ENCODE measurements at regions not wholly inside any gene's neighbourhood (a gene's known extent, or its start where the extent isn't known, plus 50 kb on each side); places are given as distances from the start of the nearest gene placed in this dataset.
"Not testable (repeated sequence)": the region's sequence is repeated elsewhere in the genome, so short reads cannot be mapped to it uniquely, and the experiment has no call there.

- no peak for ATAC-seq
- intact Hi-C loops (cut with DNase I): no loop called here
- Histone ChIP-seq H3K9me3 (ENCODE audit: control insufficient read depth, low read length) (no peaks in the 10 kb centered on the region), H3K4me3 (ENCODE audit: low read length) (no peak overlapping the region), H3K4me1 (ENCODE audit: control insufficient read depth, insufficient read depth, low read length) (no peaks in the 10 kb centered on the region), H3K27me3 (ENCODE audit: control insufficient read depth, insufficient read depth) (no peaks in the 10 kb centered on the region), H3K27ac (ENCODE audit: low read length) (no peak overlapping the region)
- no peak for DNase-seq
These were observed 740.7 kb upstream of the SLIT2 start for GRCh38 chr4:19510993-19511392.

GRCh38 chr4:19508442-19508841 lies 743.3 kb upstream of the SLIT2 start:
- Histone ChIP-seq H3K27ac (ENCODE audit: low read length) (no peak overlapping the region), H3K27me3 (ENCODE audit: control insufficient read depth, insufficient read depth) (no peaks in the 10 kb centered on the region), H3K9me3 (ENCODE audit: control insufficient read depth, low read length) (no peaks in the 10 kb centered on the region), H3K4me3 (ENCODE audit: low read length) (no peak overlapping the region), H3K4me1 (ENCODE audit: control insufficient read depth, insufficient read depth, low read length) (no peaks in the 10 kb centered on the region)
- intact Hi-C loops (cut with DNase I): no loop called here
- ATAC-seq (no peak), DNase-seq (no peak)
- WGBS: 81% methylated on average over 4 of the region's 4 CpGs

GRCh38 chr4:19497705-19498104 lies 754.0 kb upstream of the SLIT2 start:
- Histone ChIP-seq H3K4me3 (ENCODE audit: low read length) (no peak overlapping the region), H3K9me3 (ENCODE audit: control insufficient read depth, low read length) (no peaks in the 10 kb centered on the region), H3K27me3 (ENCODE audit: control insufficient read depth, insufficient read depth) (no peaks in the 10 kb centered on the region), H3K27ac (ENCODE audit: low read length) (no peak overlapping the region), H3K4me1 (ENCODE audit: control insufficient read depth, insufficient read depth, low read length) (no peaks in the 10 kb centered on the region)
- DNase-seq: no peak
- intact Hi-C loops (cut with DNase I): no loop called here
- ATAC-seq: no peak

- Histone ChIP-seq H3K27ac (ENCODE audit: low read length) (no peak overlapping the region), H3K9me3 (ENCODE audit: control insufficient read depth, low read length) (no peaks in the 10 kb centered on the region), H3K27me3 (ENCODE audit: control insufficient read depth, insufficient read depth) (no peaks in the 10 kb centered on the region), H3K4me3 (ENCODE audit: low read length) (no peak overlapping the region), H3K4me1 (ENCODE audit: control insufficient read depth, insufficient read depth, low read length) (no peaks in the 10 kb centered on the region)
- intact Hi-C loops (cut with DNase I): no loop called here
- WGBS: 59% methylated on average over 2 of the region's 2 CpGs
- ATAC-seq (no peak), DNase-seq (no peak)
These were observed 754.9 kb upstream of the SLIT2 start for GRCh38 chr4:19496756-19497155.

GRCh38 chr4:19494961-19495360 lies 756.7 kb upstream of the SLIT2 start:
- Histone ChIP-seq H3K27me3 (ENCODE audit: control insufficient read depth, insufficient read depth) (no peaks in the 10 kb centered on the region), H3K27ac (ENCODE audit: low read length) (no peak overlapping the region), H3K4me1 (ENCODE audit: control insufficient read depth, insufficient read depth, low read length) (no peaks in the 10 kb centered on the region), H3K9me3 (ENCODE audit: control insufficient read depth, low read length) (no peaks in the 10 kb centered on the region), H3K4me3 (ENCODE audit: low read length) (no peak overlapping the region)
- ATAC-seq (no peak), DNase-seq (no peak)
- intact Hi-C loops (cut with DNase I): no loop called here

- Histone ChIP-seq H3K27me3 (ENCODE audit: control insufficient read depth, insufficient read depth) (no peaks in the 10 kb centered on the region), H3K4me1 (ENCODE audit: control insufficient read depth, insufficient read depth, low read length) (no peaks in the 10 kb centered on the region), H3K27ac (ENCODE audit: low read length) (no peak overlapping the region), H3K4me3 (ENCODE audit: low read length) (no peak overlapping the region), H3K9me3 (ENCODE audit: control insufficient read depth, low read length) (no peaks in the 10 kb centered on the region)
- ATAC-seq (no peak), DNase-seq (no peak)
- intact Hi-C loops (cut with DNase I): no loop called here
- WGBS: 97% methylated on average over 2 of the region's 2 CpGs
These were observed 759.1 kb upstream of the SLIT2 start for GRCh38 chr4:19492606-19493005.

- WGBS: 60% methylated on average over 3 of the region's 3 CpGs
- no peaks in the 10 kb centered on the region for H3K9me3 ChIP-seq (ENCODE audit: control insufficient read depth, low read length)
- H3K27me3 ChIP-seq (ENCODE audit: control insufficient read depth, insufficient read depth): no peaks in the 10 kb centered on the region
- no peak overlapping the region for H3K27ac ChIP-seq (ENCODE audit: low read length)
- H3K4me3 ChIP-seq (ENCODE audit: low read length): no peak overlapping the region
- DNase-seq: no peak
- no peak for ATAC-seq
- intact Hi-C loops (cut with DNase I): no loop called here
- no peaks in the 10 kb centered on the region for H3K4me1 ChIP-seq (ENCODE audit: control insufficient read depth, insufficient read depth, low read length)
These were observed 765.3 kb upstream of the SLIT2 start for GRCh38 chr4:19486400-19486799.

GRCh38 chr4:19478791-19479190 lies 772.9 kb upstream of the SLIT2 start:
- WGBS: 93% methylated on average over 2 of the region's 2 CpGs
- no peaks in the 10 kb centered on the region for H3K9me3 ChIP-seq (ENCODE audit: control insufficient read depth, low read length)
- no peaks in the 10 kb centered on the region for H3K27me3 ChIP-seq (ENCODE audit: control insufficient read depth, insufficient read depth)
- intact Hi-C loops (cut with DNase I): no loop called here
- H3K4me1 ChIP-seq (ENCODE audit: control insufficient read depth, insufficient read depth, low read length): no peaks in the 10 kb centered on the region
- H3K4me3 ChIP-seq (ENCODE audit: low read length): no peak overlapping the region
- ATAC-seq (no peak), DNase-seq (no peak)
- no peak overlapping the region for H3K27ac ChIP-seq (ENCODE audit: low read length)

GRCh38 chr4:19473569-19473968 lies 778.1 kb upstream of the SLIT2 start:
- 84% methylated on average over 1 of the region's 1 CpG for WGBS

GRCh38 chr4:19472666-19473065 lies 779.0 kb upstream of the SLIT2 start:
- WGBS: 30% methylated on average over 1 of the region's 1 CpG
- Histone ChIP-seq H3K9me3 (ENCODE audit: control insufficient read depth, low read length) (no peaks in the 10 kb centered on the region), H3K4me1 (ENCODE audit: control insufficient read depth, insufficient read depth, low read length) (no peaks in the 10 kb centered on the region), H3K4me3 (ENCODE audit: low read length) (no peak overlapping the region), H3K27ac (ENCODE audit: low read length) (no peak overlapping the region), H3K27me3 (ENCODE audit: control insufficient read depth, insufficient read depth) (no peaks in the 10 kb centered on the region)
- DNase-seq: no peak
- intact Hi-C loops (cut with DNase I): no loop called here
- no peak for ATAC-seq

More at GRCh38 chr4:19473569-19473968, 778.1 kb upstream of the SLIT2 start:
- Histone ChIP-seq H3K27me3 (ENCODE audit: control insufficient read depth, insufficient read depth) (no peaks in the 10 kb centered on the region), H3K4me1 (ENCODE audit: control insufficient read depth, insufficient read depth, low read length) (no peaks in the 10 kb centered on the region), H3K9me3 (ENCODE audit: control insufficient read depth, low read length) (no peaks in the 10 kb centered on the region), H3K27ac (ENCODE audit: low read length) (no peak overlapping the region), H3K4me3 (ENCODE audit: low read length) (no peak overlapping the region)
- ATAC-seq (no peak), DNase-seq (no peak)
- intact Hi-C loops (cut with DNase I): no loop called here

GRCh38 chr4:19470001-19470400 lies 781.7 kb upstream of the SLIT2 start:
- H3K4me1 ChIP-seq (ENCODE audit: control insufficient read depth, insufficient read depth, low read length); H3K9me3 ChIP-seq (ENCODE audit: control insufficient read depth, low read length); intact Hi-C loops (cut with DNase I); DNase-seq; ATAC-seq; H3K27ac ChIP-seq (ENCODE audit: low read length); H3K4me3 ChIP-seq (ENCODE audit: low read length); H3K27me3 ChIP-seq (ENCODE audit: control insufficient read depth, insufficient read depth): not testable (repeated sequence)
- 92% methylated on average over 5 of the region's 5 CpGs for WGBS

GRCh38 chr4:19462117-19462516 lies 789.6 kb upstream of the SLIT2 start:
- 83% methylated on average over 1 of the region's 1 CpG for WGBS
- ATAC-seq (no peak), DNase-seq (no peak)
- Histone ChIP-seq H3K27ac (ENCODE audit: low read length) (no peak overlapping the region), H3K9me3 (ENCODE audit: control insufficient read depth, low read length) (no peaks in the 10 kb centered on the region), H3K4me1 (ENCODE audit: control insufficient read depth, insufficient read depth, low read length) (no peaks in the 10 kb centered on the region), H3K4me3 (ENCODE audit: low read length) (no peak overlapping the region), H3K27me3 (ENCODE audit: control insufficient read depth, insufficient read depth) (no peaks in the 10 kb centered on the region)
- intact Hi-C loops (cut with DNase I): no loop called here

Measured in right cardiac atrium (tissue), 5 donors.